ENCODE measurements at regions not wholly inside any gene's neighbourhood (a gene's known extent, or its start where the extent isn't known, plus 50 kb on each side); places are given as distances from the start of the nearest gene placed in this dataset.
A peak's percentile ranks its signal among the peaks of the same experiment; 100 is the strongest.

GRCh38 chr17:72502371-72503341, 381.8 kb downstream of the SOX9 start:
- Histone ChIP-seq H4K20me1 (ENCODE audit: control insufficient read depth, extremely low read depth, insufficient read depth, low read length) (no peaks in the 10 kb centered on the region), H3K27me3 (ENCODE audit: control insufficient read depth, insufficient read depth, low read length) (no peaks in the 10 kb centered on the region), H3K9me3 (ENCODE audit: control insufficient read depth, insufficient read depth, low read depth, low read length) (no peaks in the 10 kb centered on the region), H3K36me3 (ENCODE audit: control insufficient read depth, insufficient read depth, low read length) (no peaks in the 10 kb centered on the region), H3K9ac (ENCODE audit: insufficient read depth, low read length) (no peak overlapping the region), H3K4me3 (replicated peaks in 1 of 4; ENCODE audit: control extremely low read depth in 1 of 4, insufficient read depth in 1 of 4, low read depth in 3 of 4, low read length in 4 of 4) (peak overlapping the region in 2 of 4 experiments; percentile 10 to 17), H3K27ac (ENCODE audit: insufficient read depth, low read length) (peak overlapping the region; percentile 43), H3K79me2 (ENCODE audit: control insufficient read depth, insufficient read depth, low read length) (no peaks in the 10 kb centered on the region), H3K4me1 (ENCODE audit: control insufficient read depth, extremely low read depth, insufficient read depth, low read length) (peaks cover 4% of the 10 kb centered on the region), H2AFZ (ENCODE audit: low read length) (peak overlapping the region; percentile 33), H3K4me2 (ENCODE audit: extremely low read depth, insufficient read depth, low read length) (peak overlapping the region; percentile 64)
- peak; percentile 69 to 84 for DNase-seq (ENCODE audit: low read depth in 2 of 2)
- TF ChIP-seq EZH2 (IDR thresholded peaks at IDR 0.05; ENCODE audit: low read length, missing control alignments) (no peak), CTCF (conservative IDR thresholded peaks at IDR 0.05 in 1 of 2, IDR thresholded peaks at IDR 0.05 in 1 of 2; ENCODE audit: low read depth in 1 of 2, low read length in 2 of 2) (no peak)

DNA sequence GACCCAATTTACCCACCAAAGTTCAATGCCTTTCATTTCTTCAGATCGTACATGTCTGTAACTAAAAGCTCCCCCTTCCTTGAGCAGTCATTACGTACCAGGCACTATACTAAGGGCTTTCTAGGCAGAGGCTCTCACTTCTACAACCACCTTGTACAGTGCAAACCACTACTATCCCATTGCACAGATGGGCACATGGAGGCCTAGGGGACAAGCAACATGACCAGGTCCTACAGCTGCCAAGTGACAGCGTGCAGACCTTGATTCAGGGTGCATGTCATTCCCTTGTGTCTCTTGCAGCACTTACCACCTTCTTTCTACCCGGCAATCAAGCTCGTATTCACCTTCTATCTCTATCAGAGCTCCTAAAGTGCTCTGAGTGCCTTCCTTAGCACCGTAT, 382.7 kb downstream of the SOX9 start:
- Histone ChIP-seq H3K4me2 (ENCODE audit: extremely low read depth, insufficient read depth, low read length) (no peak overlapping the region), H3K79me2 (ENCODE audit: control insufficient read depth, insufficient read depth, low read length) (no peaks in the 10 kb centered on the region)

More for the DNA sequence above, 382.7 kb downstream of the SOX9 start:
- Histone ChIP-seq H3K36me3 (ENCODE audit: control insufficient read depth, insufficient read depth, low read length) (no peaks in the 10 kb centered on the region), H3K4me3 (replicated peaks in 1 of 4; ENCODE audit: control extremely low read depth in 1 of 4, insufficient read depth in 1 of 4, low read depth in 3 of 4, low read length in 4 of 4) (no peak overlapping the region), H3K9ac (ENCODE audit: insufficient read depth, low read length) (no peak overlapping the region), H3K27ac (ENCODE audit: insufficient read depth, low read length) (no peak overlapping the region), H3K9me3 (ENCODE audit: control insufficient read depth, insufficient read depth, low read depth, low read length) (no peaks in the 10 kb centered on the region), H2AFZ (ENCODE audit: low read length) (no peak overlapping the region), H3K27me3 (ENCODE audit: control insufficient read depth, insufficient read depth, low read length) (no peaks in the 10 kb centered on the region), H3K4me1 (ENCODE audit: control insufficient read depth, extremely low read depth, insufficient read depth, low read length) (peaks cover 4% of the 10 kb centered on the region), H4K20me1 (ENCODE audit: control insufficient read depth, extremely low read depth, insufficient read depth, low read length) (no peaks in the 10 kb centered on the region)
- DNase-seq (ENCODE audit: low read depth in 2 of 2): no peak
- TF ChIP-seq EZH2 (IDR thresholded peaks at IDR 0.05; ENCODE audit: low read length, missing control alignments) (no peak), CTCF (conservative IDR thresholded peaks at IDR 0.05 in 1 of 2, IDR thresholded peaks at IDR 0.05 in 1 of 2; ENCODE audit: low read depth in 1 of 2, low read length in 2 of 2) (no peak)

Data from fibroblast of lung (primary cell).